HG02759 (cell line): ENCODE measurements at regions not wholly inside any gene's neighbourhood (a gene's known extent, or its start where the extent isn't known, plus 50 kb on each side); places are given as distances from the start of the nearest gene placed in this dataset.
"Not testable (repeated sequence)": the region's sequence is repeated elsewhere in the genome, so short reads cannot be mapped to it uniquely, and the experiment has no call there.

Experiments
- ATAC-seq: cut with Tn5 transposase; IDR thresholded peaks from one replicate; pipeline ENCODE4 v1.9.1; 2021; ENCODE audit warnings: mild to moderate bottlenecking, moderate library complexity; ENCODE audit not compliant: unreplicated experiment

DNA sequence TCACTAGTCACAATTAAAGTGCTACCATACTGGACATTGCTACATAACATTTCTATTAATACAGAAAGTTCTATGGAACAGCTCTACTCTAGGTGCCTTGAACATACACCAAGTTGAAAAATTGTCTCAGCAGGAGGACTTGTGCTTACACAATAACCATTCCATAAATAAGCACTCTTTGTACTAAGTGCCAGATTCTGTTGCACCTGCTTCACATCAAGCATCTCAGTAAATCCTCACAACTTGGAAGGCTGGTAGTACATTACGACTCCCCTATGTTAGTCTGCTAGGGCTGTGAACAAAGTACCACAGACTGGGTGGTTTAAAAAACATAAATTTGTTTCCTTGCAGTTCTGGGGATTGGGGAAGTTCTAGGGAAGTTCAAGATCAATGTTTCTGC lies 296.9 kb upstream of the NCKAP5 start:
- ATAC-seq: no peak

DNA sequence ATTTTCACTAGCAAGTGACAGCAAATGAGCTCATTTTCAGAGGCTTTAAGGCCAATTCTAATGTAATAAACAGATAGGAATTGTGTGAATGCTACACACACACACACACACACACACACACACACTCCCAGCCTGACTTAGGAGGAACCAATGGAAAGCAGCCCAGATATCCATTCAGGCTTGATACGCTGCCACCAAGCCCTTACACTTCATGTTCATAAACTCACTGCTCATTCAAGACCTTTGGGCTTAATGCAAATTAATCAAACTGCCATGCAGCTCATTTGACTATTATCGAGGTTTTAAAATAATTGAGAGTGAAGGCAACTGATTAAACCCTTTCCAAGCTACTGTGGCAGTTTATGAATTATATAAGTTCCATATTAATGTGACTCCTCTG lies 298.9 kb upstream of the NCKAP5 start:
- no peak for ATAC-seq

DNA sequence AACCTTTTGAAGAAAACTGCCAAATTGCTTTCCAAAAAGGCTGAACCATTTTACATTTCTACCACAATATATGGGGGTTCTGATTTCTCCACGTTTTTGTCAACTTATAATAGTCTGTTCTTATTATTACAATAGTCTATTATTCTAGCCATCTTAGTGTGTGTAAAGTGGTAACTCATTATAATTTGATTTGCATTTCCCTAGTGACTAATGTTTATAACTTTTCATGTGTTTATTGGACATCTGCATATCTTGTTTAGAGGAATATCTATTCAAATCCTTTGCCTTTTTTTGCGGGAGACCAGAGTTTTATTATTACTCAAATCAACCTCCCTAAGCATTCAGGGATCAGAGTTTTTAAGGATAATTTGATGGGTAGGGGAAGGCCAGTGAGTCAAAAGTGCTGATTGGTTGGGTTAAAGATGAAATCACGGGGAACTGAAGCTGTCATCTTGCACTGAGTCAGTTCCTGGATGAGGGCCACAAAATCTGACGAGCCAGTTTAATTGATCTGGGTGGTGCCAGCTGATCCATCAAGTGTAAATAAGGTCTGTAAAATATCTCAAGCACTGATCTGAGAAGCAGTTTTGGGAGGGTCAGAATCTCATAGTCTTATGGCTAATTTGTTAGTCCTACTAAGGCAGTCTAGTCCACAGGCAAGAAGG lies 303.4 kb upstream of the NCKAP5 start:
- no peak for ATAC-seq

GRCh38 chr2:133878326-133878725 lies 310.1 kb upstream of the NCKAP5 start:
- no peak for ATAC-seq

- ATAC-seq: no peak
Measured at GRCh38 chr2:133879703-133880102, 311.4 kb upstream of the NCKAP5 start.

GRCh38 chr2:133882159-133882558 lies 313.9 kb upstream of the NCKAP5 start:
- ATAC-seq: not testable (repeated sequence)

DNA sequence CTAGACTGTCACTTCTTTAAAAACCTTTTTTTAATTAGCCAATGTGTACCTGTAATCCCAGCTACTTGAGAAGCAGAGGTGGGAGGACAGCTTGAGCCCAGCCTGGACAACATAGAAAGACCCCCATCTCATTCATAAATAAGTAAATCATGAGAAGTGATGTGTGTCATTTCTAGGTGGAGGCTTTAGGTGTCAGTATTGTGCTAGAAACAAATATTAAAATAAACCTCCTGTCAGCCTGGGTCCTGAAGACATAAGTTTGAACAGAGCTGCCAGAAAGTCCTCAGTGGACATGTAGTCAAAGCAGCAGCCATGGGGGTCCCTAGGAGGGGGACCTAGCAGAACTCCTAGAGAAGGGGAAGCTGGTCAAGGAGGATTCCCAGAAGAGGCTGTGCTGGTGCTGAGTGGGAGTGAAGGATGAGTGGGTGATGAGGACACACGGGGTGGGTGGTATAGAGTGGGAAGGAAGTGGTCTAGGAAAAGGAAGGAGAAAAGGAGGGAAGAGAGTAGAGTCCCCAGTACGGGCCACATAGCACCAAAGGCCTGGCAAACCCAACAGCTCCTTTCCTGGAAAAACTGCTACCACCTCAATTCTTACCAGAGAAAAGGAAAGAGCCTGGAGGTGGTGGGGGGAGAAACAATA lies 316.6 kb upstream of the NCKAP5 start:
- ATAC-seq: no peak

GRCh38 chr2:133885847-133886246 lies 317.6 kb upstream of the NCKAP5 start:
- no peak for ATAC-seq

- ATAC-seq: peak; percentile 75
Measured at GRCh38 chr2:133886735-133887675, 318.7 kb upstream of the NCKAP5 start.

DNA sequence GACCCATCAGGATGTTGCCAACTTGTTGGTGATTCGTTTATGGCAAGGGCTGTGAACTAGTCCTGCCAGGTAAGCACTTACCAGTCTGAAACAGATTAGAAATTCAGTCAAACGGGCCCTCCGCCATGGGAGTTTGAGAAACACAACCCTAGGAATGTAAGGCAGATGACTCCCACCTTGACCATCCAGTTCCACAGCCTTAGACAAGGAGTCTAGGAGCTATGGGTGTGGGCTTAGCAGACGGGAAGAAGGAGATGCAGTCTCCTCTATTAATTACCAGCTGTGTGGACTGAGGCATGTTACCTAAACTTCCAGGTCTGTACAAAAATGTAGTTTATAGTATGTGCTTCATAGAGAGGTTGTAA lies 319.4 kb upstream of the NCKAP5 start:
- no peak for ATAC-seq

DNA sequence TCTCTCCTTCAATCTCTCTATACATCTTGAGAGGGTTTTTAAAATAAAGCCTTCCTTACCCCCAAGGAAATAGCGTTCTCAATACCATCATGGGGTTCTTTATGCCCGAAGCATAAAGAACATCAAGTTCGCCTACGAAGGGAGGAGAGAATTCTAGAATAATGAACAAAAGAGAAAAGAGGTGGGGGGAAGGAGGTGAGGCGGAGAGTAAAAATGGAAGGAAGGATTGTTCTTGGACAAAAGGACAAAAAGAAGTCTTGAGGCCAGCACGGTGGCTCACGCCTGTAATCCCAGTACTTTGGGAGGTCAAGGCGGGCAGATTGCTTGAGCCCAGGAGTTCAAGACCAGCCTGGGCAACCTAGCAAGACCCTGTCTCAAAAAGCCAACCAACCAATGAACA lies 319.8 kb upstream of the NCKAP5 start:
- no peak for ATAC-seq

GRCh38 chr2:133888621-133889219 lies 320.5 kb upstream of the NCKAP5 start:
- no peak for ATAC-seq

GRCh38 chr2:133892352-133892913 lies 324.2 kb upstream of the NCKAP5 start:
- ATAC-seq: no peak

- no peak for ATAC-seq
Measured at GRCh38 chr2:133894429-133894828, 326.2 kb upstream of the NCKAP5 start.

GRCh38 chr2:133897838-133898237 lies 329.6 kb upstream of the NCKAP5 start:
- ATAC-seq: not testable (repeated sequence)

- no peak for ATAC-seq
Measured at GRCh38 chr2:133900909-133901308, 332.6 kb upstream of the NCKAP5 start.

DNA sequence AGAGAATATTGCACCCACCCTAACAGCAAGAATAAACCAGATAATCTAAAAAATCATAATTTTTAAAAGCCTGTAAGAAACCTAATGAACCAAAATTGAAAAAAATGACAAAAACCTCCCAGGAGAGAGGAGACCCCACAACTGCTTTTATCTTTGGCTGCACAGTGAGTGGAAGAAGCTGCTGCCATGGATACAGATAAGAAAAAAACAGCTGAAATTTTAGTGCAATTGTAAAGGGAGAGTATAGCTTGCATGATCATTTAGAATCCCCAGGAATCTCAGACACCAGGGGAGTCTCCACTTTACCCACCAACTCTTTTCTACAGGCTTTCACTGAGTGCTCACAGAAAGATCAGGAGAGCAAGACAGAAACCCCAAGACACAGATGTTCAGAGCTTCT lies 338.1 kb upstream of the NCKAP5 start:
- no peak for ATAC-seq

DNA sequence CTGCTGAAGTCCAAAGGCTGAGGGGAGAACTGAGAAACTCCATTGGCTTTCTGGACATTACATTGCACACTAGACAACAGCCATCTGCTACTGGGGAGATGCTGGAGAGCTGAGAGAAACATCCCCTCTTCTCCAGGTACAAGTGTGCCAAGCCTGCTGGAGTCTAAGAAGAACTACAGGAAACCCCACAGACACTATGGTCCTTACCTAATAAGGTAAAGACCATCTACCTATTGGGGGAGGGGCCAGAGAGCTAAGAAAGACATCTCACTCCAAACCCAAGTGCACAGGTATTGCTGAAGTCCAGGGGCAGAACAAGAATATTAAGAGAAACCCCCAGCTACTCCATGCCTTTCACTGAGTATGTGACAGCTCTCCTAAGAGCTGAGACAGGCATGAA lies 338.7 kb upstream of the NCKAP5 start:
- ATAC-seq: no peak

- no peak for ATAC-seq
Measured at GRCh38 chr2:133908171-133908570, 339.9 kb upstream of the NCKAP5 start.

- no peak for ATAC-seq
Measured at GRCh38 chr2:133918141-133918540, 335.7 kb upstream of the MGAT5 start.

DNA sequence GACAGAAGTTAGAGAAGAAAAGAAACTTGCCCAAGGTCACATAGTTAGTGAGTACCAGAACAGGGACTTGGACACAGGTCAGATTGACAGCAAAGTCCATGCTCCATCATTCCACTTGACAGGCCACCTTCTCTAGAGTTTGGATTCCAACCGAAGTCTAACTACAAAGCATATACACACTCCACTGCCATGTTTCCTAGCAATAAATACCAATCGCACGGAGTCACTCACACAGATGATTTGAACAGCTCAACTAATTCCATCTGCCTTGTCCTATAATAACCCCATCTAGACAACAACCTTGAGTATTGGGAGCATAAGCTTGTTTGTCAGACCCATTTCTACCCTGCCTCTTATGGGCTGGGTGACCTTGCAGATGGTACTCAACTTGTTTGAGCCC lies 334.6 kb upstream of the MGAT5 start:
- ATAC-seq: no peak
